Astrocyte (in vitro differentiated cells and primary cell): ENCODE measurements at regions not wholly inside any gene's neighbourhood (a gene's known extent, or its start where the extent isn't known, plus 50 kb on each side); places are given as distances from the start of the nearest gene placed in this dataset.

Experiments
- CTCF ChIP-seq: IDR thresholded peaks from 2 replicates; pipeline ENCODE4 v1.5.1; 2011; ENCODE audit warnings: low read depth, mild to moderate bottlenecking, inconsistent platforms, low read length, moderate library complexity; ENCODE audit not compliant: insufficient read depth
- EZH2 ChIP-seq: IDR thresholded peaks from 2 replicates; pipeline ENCODE4 v1.6.1; 2012; ENCODE audit warnings: mild to moderate bottlenecking, low read length, inconsistent platforms; ENCODE audit not compliant: insufficient read depth

- TF ChIP-seq CTCF, result no peak
- TF ChIP-seq EZH2, result no peak
Measured at GRCh38 chr12:75720812-75721641, 209.6 kb upstream of the KRR1 start.
